Caco-2 (cell line): ENCODE measurements at regions not wholly inside any gene's neighbourhood (a gene's known extent, or its start where the extent isn't known, plus 50 kb on each side); places are given as distances from the start of the nearest gene placed in this dataset.

Experiments used
- BruUV-seq: library from RNA; stranded (reverse); fragments of 400-500 nt; replicated peaks from 2 replicates; lab custom pipeline; 2021; lab: Mats Ljungman, UMichigan
- CTCF ChIA-PET: fragments of 300-600 bp; sonication (Branson Sonifier 250); formaldehyde crosslinking; loops from one replicate; lab custom pipeline; 2022; ENCODE audit warnings: antibody characterized with exemption; lab: Charles Lee
- POLR2A ChIA-PET: fragments of 300-600 bp; sonication (Branson Sonifier 250); formaldehyde crosslinking; loops from one replicate; lab custom pipeline; 2022; ENCODE audit warnings: antibody characterized with exemption; lab: Charles Lee
- DNase-seq, 2 experiments: peaks; one replicate each; pipeline versions ENCODE4 v3.0.0 to v3.0.0-alpha.2; 2020 to 2022
- H3K27me3 ChIP-seq: replicated peaks from 2 replicates; pipeline ENCODE4 v1.6.0; 2011; ENCODE audit warnings: low read length; ENCODE audit not compliant: control insufficient read depth, insufficient read depth
- H3K36me3 ChIP-seq: 2 replicates; pipeline ENCODE4 v1.5.1; 2011; ENCODE audit warnings: low read length; ENCODE audit not compliant: control insufficient read depth, insufficient read depth
- H3K4me1 ChIP-seq: fragments of 250-450 bp; sonication (Bioruptor Pico); 2 replicates; pipeline ENCODE4 v1.5.1; 2020; ENCODE audit warnings: mild to moderate bottlenecking
- H3K4me3 ChIP-seq: 2 replicates; pipeline ENCODE4 v1.5.1; 2011; ENCODE audit warnings: low read depth, mild to moderate bottlenecking, control low read depth, low read length
- H3K9me3 ChIP-seq: fragments of 250-450 bp; sonication (Bioruptor Pico); 2 replicates; pipeline ENCODE4 v1.5.1; 2020; ENCODE audit warnings: mild to moderate bottlenecking, moderate library complexity
- H3K27ac Mint-ChIP-seq: one replicate; pipeline ENCODE4 v1.8.0; 2022; ENCODE audit warnings: mixed read lengths; ENCODE audit not compliant: unreplicated experiment
- H3K27me3 Mint-ChIP-seq: one replicate; pipeline ENCODE4 v1.8.0; 2022; ENCODE audit warnings: mixed read lengths; ENCODE audit not compliant: insufficient read depth, unreplicated experiment
- H3K36me3 Mint-ChIP-seq: one replicate; pipeline ENCODE4 v1.8.0; 2022; ENCODE audit warnings: mild to moderate bottlenecking, mixed read lengths; ENCODE audit not compliant: insufficient read depth, unreplicated experiment
- H3K4me1 Mint-ChIP-seq: one replicate; pipeline ENCODE4 v1.8.0; 2022; ENCODE audit warnings: low read depth, mixed read lengths; ENCODE audit not compliant: unreplicated experiment
- H3K4me3 Mint-ChIP-seq: one replicate; pipeline ENCODE4 v1.8.0; 2022; ENCODE audit warnings: mild to moderate bottlenecking, moderate library complexity, mixed read lengths; ENCODE audit not compliant: unreplicated experiment
- H3K9me3 Mint-ChIP-seq: one replicate; pipeline ENCODE4 v1.8.0; 2022; ENCODE audit warnings: mixed read lengths; ENCODE audit not compliant: unreplicated experiment
- CTCF ChIP-seq, 2 experiments: fragments of 200-600 bp in 1 of 2; IDR thresholded peaks; 1 replicate in 1 of 2; 2 replicates in 1 of 2; pipeline versions ENCODE4 v1.5.1 to v1.8.0; 2011 to 2022; ENCODE audit warnings: antibody characterized with exemption in 1 of 2, control low read depth in 1 of 2, inconsistent platforms in 1 of 2, low read depth in 1 of 2, low read length in 1 of 2, mild to moderate bottlenecking in 1 of 2, moderate library complexity in 1 of 2; ENCODE audit not compliant: insufficient read depth in 1 of 2, severe bottlenecking in 1 of 2, unreplicated experiment in 1 of 2
- intact Hi-C: fragments of 100-400 bp; cut with micrococcal nuclease; formaldehyde crosslinking; loops from one replicate; pipeline ENCODE4 v1.10.0; 2022; ENCODE audit not compliant: unreplicated experiment

- no TSS peak for BruUV-seq
- no peak overlapping the region for H3K4me3 ChIP-seq
- ChIA-PET POLR2A (no interaction called here), CTCF (no interaction called here)
- H3K27me3 Mint-ChIP-seq = no peaks in the 10 kb centered on the region
- no peak overlapping the region for H3K4me3 Mint-ChIP-seq
- no peaks in the 10 kb centered on the region for H3K4me1 ChIP-seq
- H3K4me1 Mint-ChIP-seq = no peaks in the 10 kb centered on the region
- no peaks in the 10 kb centered on the region for H3K27me3 ChIP-seq
- DNase-seq = no peak
- no peak overlapping the region for H3K27ac Mint-ChIP-seq
- no peaks in the 10 kb centered on the region for H3K36me3 Mint-ChIP-seq
- TF ChIP-seq CTCF (IDR thresholded peaks at IDR 0.05; ENCODE audit: insufficient read depth in 1 of 2, low read depth in 1 of 2, low read length in 1 of 2, severe bottlenecking in 1 of 2, unreplicated experiment in 1 of 2) = no peak
- no peaks in the 10 kb centered on the region for H3K9me3 Mint-ChIP-seq
- no peaks in the 10 kb centered on the region for H3K36me3 ChIP-seq
- intact Hi-C loops = no loop called here
- H3K9me3 ChIP-seq = no peaks in the 10 kb centered on the region
Observed at GRCh38 chr12:70186436-70186835, 56.8 kb upstream of the CNOT2 start.

- Histone ChIP-seq H3K9me3 (no peaks in the 10 kb centered on the region), H3K4me1 (no peaks in the 10 kb centered on the region), H3K27me3 (no peaks in the 10 kb centered on the region), H3K36me3 (no peaks in the 10 kb centered on the region), H3K4me3 (no peak overlapping the region)
- ChIA-PET CTCF (no interaction called here), POLR2A (no interaction called here)
- H3K27ac Mint-ChIP-seq = no peak overlapping the region
- BruUV-seq = no TSS peak
- intact Hi-C loops = no loop called here
- no peak for DNase-seq
- TF ChIP-seq CTCF (IDR thresholded peaks at IDR 0.05; ENCODE audit: insufficient read depth in 1 of 2, low read depth in 1 of 2, low read length in 1 of 2, severe bottlenecking in 1 of 2, unreplicated experiment in 1 of 2) = no peak
- H3K4me3 Mint-ChIP-seq = no peak overlapping the region
- peaks cover 4% of the 10 kb centered on the region for H3K27me3 Mint-ChIP-seq
- H3K4me1 Mint-ChIP-seq = no peaks in the 10 kb centered on the region
- H3K36me3 Mint-ChIP-seq = no peaks in the 10 kb centered on the region
- no peaks in the 10 kb centered on the region for H3K9me3 Mint-ChIP-seq
Observed at GRCh38 chr12:70190262-70191010, 52.8 kb upstream of the CNOT2 start.
